HG02981 (cell line): ENCODE measurements at regions not wholly inside any gene's neighbourhood (a gene's known extent, or its start where the extent isn't known, plus 50 kb on each side); places are given as distances from the start of the nearest gene placed in this dataset.
"Not testable (repeated sequence)": the region's sequence is repeated elsewhere in the genome, so short reads cannot be mapped to it uniquely, and the experiment has no call there.

Experiments used
- ATAC-seq: cut with Tn5 transposase; IDR thresholded peaks from one replicate; pipeline ENCODE4 v1.9.1; 2021; ENCODE audit warnings: mild to moderate bottlenecking, moderate library complexity; ENCODE audit not compliant: unreplicated experiment

GRCh38 chr14:45868377-45868776 lies 615.4 kb upstream of the MIS18BP1 start:
- ATAC-seq: peak; percentile 77

- peak; percentile 65 for ATAC-seq
Observed at GRCh38 chr14:45867046-45867894, 614.3 kb upstream of the MIS18BP1 start.

- no peak for ATAC-seq
Observed at GRCh38 chr14:45838597-45838996, 585.6 kb upstream of the MIS18BP1 start.

- ATAC-seq: no peak
Observed at GRCh38 chr14:45819107-45819506, 566.1 kb upstream of the MIS18BP1 start.

GRCh38 chr14:45811155-45811554 lies 558.2 kb upstream of the MIS18BP1 start:
- ATAC-seq: no peak

DNA sequence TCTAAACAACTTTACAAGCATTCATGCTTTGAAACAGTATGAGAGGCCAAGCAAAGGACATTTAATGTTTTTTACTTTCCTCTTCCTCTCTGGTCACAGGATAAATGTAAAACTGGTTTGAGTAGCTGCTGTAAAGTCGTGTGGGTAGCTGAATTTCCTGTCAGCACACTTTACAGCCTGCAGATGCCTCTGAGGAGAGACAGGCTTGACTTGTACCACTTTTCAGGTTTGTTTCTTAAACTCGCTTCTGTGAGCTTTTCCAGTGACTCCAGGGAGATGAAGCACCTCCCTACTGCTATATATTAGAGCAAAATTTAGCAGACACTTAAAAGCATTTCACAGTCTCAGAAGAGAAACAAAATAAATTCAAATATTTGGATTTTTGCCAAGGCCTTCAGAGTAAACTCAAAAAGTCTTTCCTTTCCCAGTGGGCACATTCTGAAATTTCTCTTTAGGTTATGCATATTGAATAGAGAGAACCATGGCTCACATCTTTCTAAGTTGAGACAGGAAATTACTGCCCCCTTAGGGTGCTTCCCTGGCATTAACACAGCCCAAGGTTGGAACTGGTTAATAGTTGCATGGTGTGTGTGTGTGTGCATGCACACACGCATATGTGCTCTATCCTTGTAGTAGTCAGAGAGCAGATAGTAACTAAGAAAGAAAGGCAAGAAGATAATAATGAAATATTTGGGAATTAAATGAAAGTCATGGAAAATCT lies 557.3 kb upstream of the MIS18BP1 start:
- ATAC-seq: no peak

- ATAC-seq: no peak
Observed at GRCh38 chr14:45807178-45807899, 554.3 kb upstream of the MIS18BP1 start.

- ATAC-seq: no peak
Observed at GRCh38 chr14:45799511-45799910, 546.5 kb upstream of the MIS18BP1 start.

DNA sequence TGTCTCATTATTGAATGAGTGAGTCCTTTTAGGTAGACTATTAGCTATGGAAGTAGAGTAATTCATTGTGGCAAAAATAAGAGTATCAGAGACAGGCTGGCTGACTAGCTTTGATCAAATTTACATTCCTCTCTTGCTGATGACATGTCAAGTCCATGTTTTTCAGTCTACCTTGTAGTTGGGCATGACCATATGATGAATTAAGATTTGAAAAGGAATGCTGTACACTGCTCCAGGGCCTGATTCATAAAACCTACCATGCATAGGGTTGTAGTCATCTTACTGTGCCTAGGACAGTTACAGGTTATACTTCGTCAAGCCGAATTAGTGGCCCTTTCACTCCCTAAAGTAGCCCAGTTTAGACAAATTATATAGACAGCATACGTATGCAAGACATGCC lies 545.7 kb upstream of the MIS18BP1 start:
- ATAC-seq: no peak

GRCh38 chr14:45796006-45796405 lies 543.0 kb upstream of the MIS18BP1 start:
- ATAC-seq: not testable (repeated sequence)

DNA sequence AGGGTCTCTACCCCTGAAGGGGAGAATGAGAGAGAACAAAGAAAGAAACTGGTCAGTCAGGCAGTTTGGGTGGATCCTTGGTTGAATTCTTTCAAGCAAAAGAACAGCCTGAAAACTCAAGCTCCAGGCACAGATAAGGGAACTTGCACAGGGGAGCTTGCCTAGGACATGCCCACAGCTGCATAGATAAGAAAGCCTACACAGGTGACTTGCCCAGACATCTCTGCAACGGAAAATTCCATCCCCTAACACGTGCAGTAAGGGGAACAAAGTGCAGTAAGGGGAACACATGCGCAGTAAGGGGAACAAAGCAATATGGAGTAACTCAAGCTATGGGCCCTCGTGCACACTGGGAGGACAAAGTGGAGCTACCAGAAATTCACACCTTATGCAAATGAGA lies 540.1 kb upstream of the MIS18BP1 start:
- ATAC-seq: no peak

GRCh38 chr14:45790293-45790692 lies 537.3 kb upstream of the MIS18BP1 start:
- no peak for ATAC-seq

- no peak for ATAC-seq
Observed at GRCh38 chr14:45787167-45787566, 534.2 kb upstream of the MIS18BP1 start.

DNA sequence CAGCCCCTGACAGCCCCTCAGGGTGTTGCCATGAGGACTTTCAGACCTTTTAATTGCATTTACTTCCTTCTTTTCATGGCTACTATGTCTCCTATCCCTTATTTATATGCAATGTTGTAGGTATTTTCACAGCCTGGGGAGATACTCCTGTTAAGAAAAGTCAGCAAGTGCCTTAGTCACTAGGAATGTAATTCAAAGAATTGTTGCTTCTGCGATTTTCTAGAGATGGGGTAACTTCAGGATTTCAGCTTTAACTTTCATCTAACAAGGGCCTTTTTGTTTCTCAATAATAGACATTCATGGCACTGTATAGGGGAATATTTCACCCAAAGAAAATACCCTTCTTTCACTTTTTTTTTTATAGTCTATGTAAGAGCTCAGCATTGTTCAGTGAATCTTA lies 533.3 kb upstream of the MIS18BP1 start:
- no peak for ATAC-seq

DNA sequence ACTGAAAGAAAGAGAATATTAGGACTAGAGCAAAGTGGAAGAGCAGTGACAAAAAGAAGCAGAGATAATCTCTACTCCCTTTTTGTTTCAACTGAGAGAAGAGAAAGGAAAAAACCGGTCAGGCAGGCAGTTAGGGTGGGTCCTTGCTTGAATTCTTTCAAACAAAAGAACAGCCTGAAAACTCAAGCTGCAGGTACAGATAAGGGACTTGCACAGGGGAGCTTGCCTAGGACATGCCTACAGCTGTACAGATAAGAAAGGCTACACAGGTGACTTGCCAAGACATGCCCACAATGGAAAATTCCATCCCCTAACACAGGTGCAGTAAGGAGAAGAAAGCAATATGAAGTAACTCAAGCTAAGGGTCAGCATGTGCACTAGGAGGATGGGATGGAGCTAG lies 532.2 kb upstream of the MIS18BP1 start:
- no peak for ATAC-seq

GRCh38 chr14:45766247-45766646 lies 513.2 kb upstream of the MIS18BP1 start:
- ATAC-seq: no peak

- ATAC-seq: no peak
Observed at GRCh38 chr14:45757655-45758054, 504.7 kb upstream of the MIS18BP1 start.

- ATAC-seq: not testable (repeated sequence)
Observed at GRCh38 chr14:45756412-45756811, 503.4 kb upstream of the MIS18BP1 start.

- ATAC-seq: no peak
Observed at GRCh38 chr14:45743884-45744283, 490.9 kb upstream of the MIS18BP1 start.

- ATAC-seq: no peak
Observed at GRCh38 chr14:45742187-45742586, 489.2 kb upstream of the MIS18BP1 start.

- no peak for ATAC-seq
Observed at GRCh38 chr14:45728434-45729225, 475.6 kb upstream of the MIS18BP1 start.
